Progenitor cell of endocrine pancreas (in vitro differentiated cells): ENCODE measurements at regions not wholly inside any gene's neighbourhood (a gene's known extent, or its start where the extent isn't known, plus 50 kb on each side); places are given as distances from the start of the nearest gene placed in this dataset.

Source experiments
- DNase-seq: peaks from one replicate; pipeline ENCODE4 v3.0.0; 2021; ENCODE audit warnings: low spot score; ENCODE audit not compliant: unreplicated experiment
- H3K27ac Mint-ChIP-seq: 2 replicates; pipeline ENCODE4 v1.8.0; 2021; ENCODE audit warnings: mild to moderate bottlenecking, moderate library complexity, mixed read lengths
- H3K27me3 Mint-ChIP-seq: 2 replicates; pipeline ENCODE4 v1.8.0; 2021; ENCODE audit warnings: mixed read lengths
- H3K36me3 Mint-ChIP-seq: 2 replicates; pipeline ENCODE4 v1.8.0; 2022; ENCODE audit warnings: mixed read lengths; ENCODE audit not compliant: insufficient read depth
- H3K4me1 Mint-ChIP-seq: 2 replicates; pipeline ENCODE4 v1.8.0; 2021; ENCODE audit warnings: low read depth, mixed read lengths
- H3K4me3 Mint-ChIP-seq: 2 replicates; pipeline ENCODE4 v1.8.0; 2021; ENCODE audit warnings: low read depth, mild to moderate bottlenecking, moderate library complexity, mixed read lengths
- H3K9me3 Mint-ChIP-seq: 2 replicates; pipeline ENCODE4 v1.8.0; 2021; ENCODE audit warnings: low read depth, mixed read lengths
- TF ChIP-seq, protein P1 (sequence below): fragments of 200-600 bp; sonication (generic); IDR thresholded peaks from one replicate; pipeline ENCODE4 v1.5.0; 2021; ENCODE audit warnings: antibody characterized with exemption, mild to moderate bottlenecking; ENCODE audit not compliant: unreplicated experiment

DNA sequence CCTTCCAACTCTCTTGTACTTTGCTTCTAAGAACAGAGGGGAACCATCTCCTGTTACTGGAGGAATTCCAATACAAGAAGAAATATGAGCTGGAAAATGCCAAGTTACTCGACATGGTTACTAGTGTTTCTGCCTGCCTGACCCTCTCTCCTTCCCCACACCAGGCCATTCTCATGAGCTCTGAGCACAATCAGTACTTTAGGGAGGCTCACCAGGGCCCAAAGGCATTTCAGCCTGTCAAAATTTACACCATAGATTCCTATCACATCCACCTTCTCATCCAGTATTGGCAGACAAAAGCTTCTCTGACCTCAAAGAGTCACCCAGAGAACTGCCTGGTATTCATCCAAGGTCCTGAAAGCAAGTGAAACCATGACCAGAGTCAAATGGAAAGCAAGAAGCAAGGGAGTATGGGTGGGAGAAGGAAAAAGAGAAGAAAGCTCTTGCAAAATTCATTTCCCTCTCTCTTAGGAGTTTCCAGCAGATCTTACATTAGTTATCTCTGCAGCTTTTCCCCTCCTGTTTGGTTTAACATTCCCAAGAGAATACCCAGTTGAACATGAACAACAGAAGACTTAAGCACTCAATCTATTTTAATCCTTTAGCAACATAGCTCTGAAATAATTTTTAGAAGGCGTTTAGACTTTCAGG is 58.7 kb upstream of the NCAM1 start:
- Mint-ChIP-seq H3K9me3 (no peaks in the 10 kb centered on the region), H3K27ac (peak overlapping the region; percentile 39), H3K36me3 (no peaks in the 10 kb centered on the region), H3K4me3 (no peak overlapping the region), H3K4me1 (no peaks in the 10 kb centered on the region), H3K27me3 (peaks cover 30% of the 10 kb centered on the region)
- TF ChIP-seq, protein P1, sequence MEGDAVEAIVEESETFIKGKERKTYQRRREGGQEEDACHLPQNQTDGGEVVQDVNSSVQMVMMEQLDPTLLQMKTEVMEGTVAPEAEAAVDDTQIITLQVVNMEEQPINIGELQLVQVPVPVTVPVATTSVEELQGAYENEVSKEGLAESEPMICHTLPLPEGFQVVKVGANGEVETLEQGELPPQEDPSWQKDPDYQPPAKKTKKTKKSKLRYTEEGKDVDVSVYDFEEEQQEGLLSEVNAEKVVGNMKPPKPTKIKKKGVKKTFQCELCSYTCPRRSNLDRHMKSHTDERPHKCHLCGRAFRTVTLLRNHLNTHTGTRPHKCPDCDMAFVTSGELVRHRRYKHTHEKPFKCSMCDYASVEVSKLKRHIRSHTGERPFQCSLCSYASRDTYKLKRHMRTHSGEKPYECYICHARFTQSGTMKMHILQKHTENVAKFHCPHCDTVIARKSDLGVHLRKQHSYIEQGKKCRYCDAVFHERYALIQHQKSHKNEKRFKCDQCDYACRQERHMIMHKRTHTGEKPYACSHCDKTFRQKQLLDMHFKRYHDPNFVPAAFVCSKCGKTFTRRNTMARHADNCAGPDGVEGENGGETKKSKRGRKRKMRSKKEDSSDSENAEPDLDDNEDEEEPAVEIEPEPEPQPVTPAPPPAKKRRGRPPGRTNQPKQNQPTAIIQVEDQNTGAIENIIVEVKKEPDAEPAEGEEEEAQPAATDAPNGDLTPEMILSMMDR, result no peak
- no peak for DNase-seq

DNA sequence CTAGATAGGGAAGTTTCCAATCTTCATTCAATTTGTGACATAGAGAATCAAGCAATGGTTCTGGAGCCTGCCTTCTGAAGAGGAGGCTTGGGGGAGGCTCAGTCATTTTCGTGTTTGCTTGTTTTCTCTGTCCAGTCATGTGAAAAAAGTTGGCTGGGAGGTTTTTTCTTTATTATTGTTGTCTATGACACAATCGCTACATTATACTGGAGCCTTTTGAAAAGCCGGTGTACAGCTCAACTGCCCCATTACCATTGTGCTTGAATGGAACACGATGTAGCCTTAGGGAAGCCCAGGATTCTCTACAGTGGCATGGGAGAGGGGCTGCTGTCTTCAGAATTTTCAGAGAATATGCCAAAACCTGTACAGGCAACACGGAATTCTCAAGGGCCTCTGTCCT is 57.9 kb upstream of the NCAM1 start:
- DNase-seq, result no peak
- TF ChIP-seq, protein P1, result no peak
- Mint-ChIP-seq H3K27ac (no peak overlapping the region), H3K4me1 (no peaks in the 10 kb centered on the region), H3K9me3 (no peaks in the 10 kb centered on the region), H3K27me3 (peaks cover 39% of the 10 kb centered on the region), H3K36me3 (no peaks in the 10 kb centered on the region), H3K4me3 (no peak overlapping the region)

DNA sequence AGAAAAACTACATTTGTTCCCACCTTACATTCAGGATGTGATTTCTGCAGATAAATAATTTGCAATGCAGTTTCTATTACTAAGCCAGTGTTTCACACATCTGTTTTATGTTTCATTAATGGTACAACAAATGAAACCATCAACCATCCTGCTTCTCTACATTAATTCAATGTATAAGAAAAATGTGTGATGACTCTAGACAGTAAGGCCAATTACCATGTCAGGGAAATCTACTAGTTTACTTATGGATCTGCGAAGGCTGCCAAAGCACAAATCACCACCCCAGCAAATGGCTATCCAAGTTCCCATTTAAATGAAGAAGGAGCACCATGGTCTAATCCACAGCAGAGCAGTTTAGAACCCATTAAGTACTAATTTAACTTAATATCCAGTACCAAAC is 50.1 kb upstream of the NCAM1 start:
- Mint-ChIP-seq H3K36me3 (no peaks in the 10 kb centered on the region), H3K4me3 (no peak overlapping the region), H3K27ac (no peak overlapping the region), H3K4me1 (no peaks in the 10 kb centered on the region), H3K27me3 (peaks cover 37% of the 10 kb centered on the region), H3K9me3 (no peaks in the 10 kb centered on the region)
- TF ChIP-seq, protein P1, result no peak
- no peak for DNase-seq
